NCI-H1436 (cell line): ENCODE measurements at regions not wholly inside any gene's neighbourhood (a gene's known extent, or its start where the extent isn't known, plus 50 kb on each side); places are given as distances from the start of the nearest gene placed in this dataset.

Source experiments
- DNase-seq: peaks from one replicate; lab custom pipeline; 2025; lab: John Stamatoyannopoulos, UW

DNA sequence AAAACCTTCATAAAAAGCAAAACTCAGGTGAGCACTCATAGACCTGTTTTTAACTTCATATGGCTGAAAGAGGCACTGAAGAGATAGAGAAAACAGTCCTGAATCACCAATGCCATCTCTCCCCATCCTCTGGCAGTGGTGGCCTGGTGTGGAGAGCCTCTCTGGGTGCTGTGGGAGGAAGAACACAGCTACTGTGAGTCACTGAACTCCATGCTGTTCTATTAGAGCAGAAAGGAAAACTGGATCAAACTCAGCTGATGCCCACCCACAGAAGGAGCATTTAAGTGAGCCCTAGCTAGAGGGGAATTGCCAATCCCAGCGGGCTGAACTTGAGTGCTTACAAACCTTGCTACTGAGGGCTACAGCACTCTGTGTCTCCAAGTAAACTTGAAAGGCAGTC is 115.3 kb upstream of the SESN3 start:
- no peak for DNase-seq

GRCh38 chr11:95345651-95346050 is 114.6 kb upstream of the SESN3 start:
- no peak for DNase-seq

DNA sequence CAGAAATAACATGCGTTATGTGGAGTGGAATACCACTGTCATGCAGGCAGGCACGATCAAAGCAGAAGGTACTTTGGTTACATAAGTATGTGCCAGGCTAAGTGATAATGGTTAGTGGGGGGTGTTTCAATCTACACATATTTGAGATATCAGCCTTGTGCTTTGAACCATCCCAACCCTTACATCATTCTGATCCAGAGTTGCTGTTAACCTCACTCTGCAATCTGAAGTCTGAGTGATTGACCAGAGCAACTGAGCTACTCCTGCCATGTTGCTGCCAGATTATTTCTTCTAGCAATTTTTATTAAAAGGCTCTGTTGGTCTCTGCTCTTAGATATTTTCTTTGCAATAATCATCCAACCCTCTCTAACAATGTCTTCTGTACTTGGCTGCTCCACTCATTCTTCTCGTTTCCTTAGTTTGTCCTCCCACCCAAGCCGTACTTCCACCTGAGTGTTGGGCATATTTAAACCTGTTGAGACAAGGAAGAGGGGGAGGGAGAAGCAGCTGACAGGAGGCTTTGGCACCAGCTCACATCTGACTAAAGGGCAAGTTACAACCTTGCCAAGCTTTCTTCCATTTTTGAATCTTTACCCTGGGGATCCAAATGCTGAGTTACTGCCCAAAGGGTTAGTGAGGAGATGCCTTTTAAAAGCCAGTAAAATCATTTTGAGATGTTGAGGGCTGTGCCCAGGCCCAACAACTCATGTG is 114.1 kb upstream of the SESN3 start:
- DNase-seq, result no peak

- no peak for DNase-seq
Observed at GRCh38 chr11:95341221-95341620, 110.2 kb upstream of the SESN3 start.

- DNase-seq, result no peak
Observed at GRCh38 chr11:95339086-95339901, 108.3 kb upstream of the SESN3 start.

DNA sequence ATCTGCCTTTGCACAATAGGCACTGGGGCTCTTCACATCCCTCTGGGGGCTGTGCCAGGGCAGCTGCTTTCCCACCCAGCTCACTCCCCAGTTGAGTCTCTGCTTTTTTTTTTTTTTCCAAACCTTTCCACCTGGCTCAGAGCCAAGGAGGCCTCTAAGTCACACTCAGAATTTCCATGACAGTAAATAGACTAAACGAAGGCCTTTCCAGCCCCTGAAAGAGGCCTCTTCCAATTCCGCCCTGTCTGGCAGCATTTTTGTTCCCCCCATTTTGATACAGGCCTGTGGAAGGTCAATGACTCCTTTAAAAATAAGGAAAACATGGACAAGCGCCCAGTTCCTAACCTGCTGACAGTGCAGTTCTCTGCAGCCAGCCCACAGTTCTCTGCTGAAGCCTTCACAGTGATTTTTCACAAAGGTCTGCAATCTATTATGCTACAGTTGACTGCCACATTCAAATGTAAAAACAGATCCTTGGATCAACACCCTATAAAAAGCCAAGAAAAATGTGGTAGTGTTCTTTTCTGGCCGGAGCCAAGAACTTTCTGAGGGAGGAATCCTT is 107.5 kb upstream of the SESN3 start:
- peak; percentile 57 for DNase-seq

GRCh38 chr11:95337972-95338429 is 107.0 kb upstream of the SESN3 start:
- no peak for DNase-seq

GRCh38 chr11:95337175-95337957 is 106.4 kb upstream of the SESN3 start:
- DNase-seq, result peak; percentile 37

DNA sequence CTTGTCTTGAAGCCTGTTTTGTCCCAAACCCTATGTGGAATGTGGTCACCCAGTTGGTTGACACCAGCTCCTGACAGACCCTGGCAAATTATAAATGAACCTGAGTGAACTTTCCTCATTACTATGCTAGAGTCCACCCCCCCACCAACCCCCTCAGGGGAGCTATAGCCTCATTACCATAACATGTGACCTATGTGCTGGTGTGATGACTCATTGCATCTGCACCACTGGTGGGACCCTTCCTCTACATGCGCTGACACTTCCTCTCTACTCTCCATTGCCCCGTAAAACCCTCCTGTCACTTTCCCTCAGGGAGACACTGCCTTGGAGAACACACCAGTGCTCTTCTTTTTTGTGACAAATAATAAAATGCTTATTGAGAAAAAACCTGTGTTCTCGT is 105.0 kb upstream of the SESN3 start:
- no peak for DNase-seq

DNA sequence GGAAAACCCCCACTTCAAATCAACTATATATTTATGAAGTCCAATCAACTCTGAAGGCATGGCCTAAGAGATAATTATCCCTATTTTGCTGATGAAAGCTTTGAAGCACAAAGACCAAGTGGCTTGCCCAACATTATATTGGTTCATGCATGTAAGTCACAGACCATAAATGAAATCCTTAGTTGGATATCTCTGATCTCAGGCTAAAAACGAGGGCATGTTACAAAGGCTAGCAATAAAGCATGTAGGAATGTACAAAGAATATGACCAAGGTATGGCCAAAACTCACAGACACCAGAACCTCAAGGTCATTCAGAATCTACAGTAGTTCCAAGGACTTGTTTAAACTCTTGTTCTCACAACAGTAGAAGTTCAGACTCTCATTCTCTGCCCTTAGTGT is 100.2 kb upstream of the SESN3 start:
- DNase-seq, result no peak

- DNase-seq, result no peak
Observed at GRCh38 chr11:95330302-95330701, 99.3 kb upstream of the SESN3 start.

GRCh38 chr11:95327273-95327948 is 96.4 kb upstream of the SESN3 start:
- no peak for DNase-seq

DNA sequence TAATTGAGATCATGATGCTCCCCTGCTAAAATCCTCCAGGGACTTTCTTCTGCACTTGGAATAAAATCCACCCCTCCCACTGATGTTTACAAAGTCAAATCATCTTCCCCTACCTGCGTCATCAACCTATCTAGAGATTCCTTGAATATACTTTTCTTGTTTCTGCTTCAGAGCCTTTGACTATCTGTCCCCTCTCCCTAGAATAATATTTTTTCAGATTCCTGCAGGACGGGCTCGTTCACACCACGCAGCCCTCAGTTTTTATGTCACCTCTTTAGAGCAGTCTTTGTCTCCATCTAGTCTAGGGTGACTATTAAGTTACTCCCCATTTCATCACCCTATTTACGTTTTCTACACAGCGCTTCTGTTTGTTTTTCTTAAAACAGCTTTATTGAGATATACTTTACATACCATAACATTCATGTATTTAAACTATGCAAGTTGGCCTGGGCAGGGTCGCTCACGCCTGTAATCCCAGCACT is 94.8 kb upstream of the SESN3 start:
- DNase-seq, result no peak

GRCh38 chr11:95324826-95325225 is 93.8 kb upstream of the SESN3 start:
- no peak for DNase-seq

DNA sequence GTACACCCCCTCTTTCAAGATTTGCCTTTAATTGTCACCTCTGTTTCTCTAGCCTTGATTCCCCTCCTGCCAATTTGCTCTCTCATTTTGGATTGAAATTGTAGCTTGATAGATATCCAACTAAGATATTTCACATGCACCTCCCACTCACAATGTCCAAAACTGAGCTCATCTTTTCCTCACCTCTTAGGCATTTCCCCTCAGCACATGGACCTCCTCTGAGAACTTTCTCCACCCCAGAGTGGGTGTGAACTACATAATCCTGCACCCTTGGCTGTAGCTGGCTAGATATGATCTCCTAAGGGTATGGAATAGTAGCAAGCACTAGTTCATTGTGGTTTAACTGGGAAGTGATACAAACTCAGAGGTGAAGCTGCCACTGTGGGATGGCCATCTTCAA is 91.5 kb upstream of the SESN3 start:
- no peak for DNase-seq

DNA sequence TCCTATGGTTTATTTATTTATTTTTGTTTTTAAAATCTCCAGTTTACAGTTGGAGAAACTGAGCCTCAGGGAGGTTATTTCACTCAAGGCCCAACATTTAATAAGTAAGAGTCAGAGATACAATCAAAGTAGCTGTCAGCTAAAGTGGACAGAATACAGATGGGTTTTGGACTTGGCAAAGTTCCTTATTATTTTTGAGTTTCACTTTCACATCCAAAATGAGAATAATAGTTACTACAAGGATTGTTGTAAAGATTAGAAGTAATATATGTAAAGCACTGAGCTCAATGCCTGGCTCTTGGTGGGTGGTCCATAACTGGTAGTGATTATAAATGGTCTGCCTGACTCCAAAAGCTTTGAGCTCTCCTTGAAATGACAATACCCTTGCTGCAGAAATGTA is 87.5 kb upstream of the SESN3 start:
- no peak for DNase-seq

GRCh38 chr11:95308512-95309035 is 77.6 kb upstream of the SESN3 start:
- DNase-seq, result no peak

GRCh38 chr11:95307286-95307685 is 76.3 kb upstream of the SESN3 start:
- DNase-seq, result no peak

GRCh38 chr11:95306801-95307200 is 75.8 kb upstream of the SESN3 start:
- no peak for DNase-seq

DNA sequence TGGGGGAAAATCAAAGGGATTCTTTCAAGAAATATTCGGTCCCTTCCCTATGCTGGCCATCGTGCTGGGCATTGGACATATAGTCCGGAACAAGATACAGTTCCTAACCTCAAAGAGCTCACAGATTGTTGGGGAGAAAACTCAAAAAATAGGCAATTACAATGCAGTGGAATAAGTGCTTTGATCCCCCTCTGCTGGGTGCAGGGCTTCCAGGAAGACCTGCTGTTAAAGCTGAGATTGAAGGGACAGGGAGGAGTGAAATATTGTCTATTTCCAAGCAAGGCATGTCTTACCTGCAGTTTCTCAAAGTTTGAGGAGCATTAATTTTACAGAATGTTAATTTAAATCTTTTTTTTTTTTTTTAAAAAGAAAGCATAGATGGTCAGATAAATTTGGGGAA is 75.1 kb upstream of the SESN3 start:
- DNase-seq, result no peak

DNA sequence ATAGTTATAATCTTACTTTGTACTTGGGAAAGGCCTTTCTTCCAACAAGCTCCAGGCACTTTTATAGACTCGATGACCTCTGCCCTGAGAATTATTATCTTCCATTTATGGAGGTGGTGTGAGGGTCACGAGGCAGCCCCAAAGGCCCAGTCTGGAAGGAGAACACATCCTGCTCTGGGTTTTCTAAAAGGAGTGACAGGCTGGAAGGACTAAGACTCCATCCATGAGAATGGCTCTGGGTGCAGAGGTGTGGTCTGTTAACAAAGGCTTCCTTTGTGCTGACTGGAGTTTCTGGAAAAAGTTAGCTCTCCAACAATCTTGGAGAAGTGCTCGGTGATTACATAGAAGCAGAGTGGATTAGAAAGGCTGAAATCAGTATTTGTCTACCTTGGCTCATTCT is 74.7 kb upstream of the SESN3 start:
- DNase-seq, result no peak
